ENCODE measurements at regions not wholly inside any gene's neighbourhood (a gene's known extent, or its start where the extent isn't known, plus 50 kb on each side); places are given as distances from the start of the nearest gene placed in this dataset.

GRCh38 chr10:36344240-36345174 lies 702.4 kb upstream of the FZD8 start:
- TF ChIP-seq REST (IDR thresholded peaks at IDR 0.05; ENCODE audit: low read depth), result no peak
- TF ChIP-seq CTCF (IDR thresholded peaks at IDR 0.05 in 2 of 3, conservative IDR thresholded peaks at IDR 0.05 in 1 of 3; ENCODE audit: borderline replicate concordance in 1 of 3, insufficient read depth in 1 of 3, low read depth in 2 of 3, low read length in 2 of 3), result no peak
- TF ChIP-seq SP1 (IDR thresholded peaks at IDR 0.05; ENCODE audit: low read depth), result no peak
- TF ChIP-seq SIN3A (IDR thresholded peaks at IDR 0.05; ENCODE audit: low read depth), result no peak
- no peak for TF ChIP-seq EZH2 (IDR thresholded peaks at IDR 0.05)
- no peak for TF ChIP-seq YY1 (IDR thresholded peaks at IDR 0.05; ENCODE audit: extremely low read depth, insufficient replicate concordance, low read depth, low read length)
- TF ChIP-seq RAD21 (IDR thresholded peaks at IDR 0.05; ENCODE audit: low read depth), result no peak
- TF ChIP-seq CEBPB (IDR thresholded peaks at IDR 0.05; ENCODE audit: low read depth), result no peak
- TF ChIP-seq ZFX (IDR thresholded peaks at IDR 0.05), result no peak
- TF ChIP-seq EGR1 (IDR thresholded peaks at IDR 0.05; ENCODE audit: low read depth), result no peak
- TF ChIP-seq, protein P1, sequence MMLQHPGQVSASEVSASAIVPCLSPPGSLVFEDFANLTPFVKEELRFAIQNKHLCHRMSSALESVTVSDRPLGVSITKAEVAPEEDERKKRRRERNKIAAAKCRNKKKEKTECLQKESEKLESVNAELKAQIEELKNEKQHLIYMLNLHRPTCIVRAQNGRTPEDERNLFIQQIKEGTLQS (IDR thresholded peaks at IDR 0.05), result no peak
- TF ChIP-seq FOSL1 (IDR thresholded peaks at IDR 0.05; ENCODE audit: low read depth), result no peak
- TF ChIP-seq TCF7L2 (IDR thresholded peaks at IDR 0.05; ENCODE audit: borderline replicate concordance, extremely low read depth, insufficient read depth, insufficient read length), result no peak
- TF ChIP-seq EZH2phosphoT487 (IDR thresholded peaks at IDR 0.05; ENCODE audit: borderline replicate concordance), result no peak
- ChIA-PET POLR2A (no interaction called here), CTCF (no interaction called here), RAD21 (ENCODE audit: low non-redundant PET in 1 of 2, low total read pairs in 2 of 2, uncharacterized antibody in 2 of 2, unreplicated experiment in 2 of 2) (no interaction called here)
- no TSS peak for BruUV-seq (replicated peaks)
- Histone ChIP-seq H2AFZ (ENCODE audit: low read depth, low read length, poor library complexity, severe bottlenecking) (no peak overlapping the region), H3K27me3 (ENCODE audit: insufficient read depth, low read length) (no peaks in the 10 kb centered on the region), H3K79me2 (ENCODE audit: insufficient read depth, low read length) (no peaks in the 10 kb centered on the region), H3K9me3 (ENCODE audit: control insufficient read depth in 1 of 2, insufficient read depth in 1 of 2, low read depth in 1 of 2, low read length in 2 of 2) (peaks cover 16 to 18% of the 10 kb centered on the region in 2 experiments; a peak in 3 of 4 replicates), H3K4me2 (ENCODE audit: low read length) (no peak overlapping the region), H3K4me3 (replicated peaks in 1 of 2; ENCODE audit: low read depth in 1 of 2, low read length in 2 of 2) (no peak overlapping the region), H3K9me2 (ENCODE audit: insufficient read depth) (no peaks in the 10 kb centered on the region), H3K36me3 (ENCODE audit: control insufficient read depth in 1 of 2, insufficient read depth in 2 of 2, low read length in 2 of 2) (no peaks in the 10 kb centered on the region), H3K27ac (ENCODE audit: low read depth, low read length) (no peak overlapping the region), H3K4me1 (ENCODE audit: control insufficient read depth in 1 of 2, insufficient read depth in 2 of 2, low read length in 2 of 2) (no peaks in the 10 kb centered on the region), H4K20me1 (ENCODE audit: insufficient read depth) (no peaks in the 10 kb centered on the region), H3K9ac (ENCODE audit: low read length) (no peak overlapping the region)
- DNase-seq (ENCODE audit: low read depth, low spot score) (no peak), ATAC-seq (no peak)
- intact Hi-C loops (cut with micrococcal nuclease), result no loop called here
